ENCODE measurements at regions not wholly inside any gene's neighbourhood (a gene's known extent, or its start where the extent isn't known, plus 50 kb on each side); places are given as distances from the start of the nearest gene placed in this dataset.

- DNase-seq = no peak
Measured at GRCh38 chr5:167167191-167167795, 1124.2 kb upstream of the WWC1 start.

GRCh38 chr5:167168971-167169370, 1122.5 kb upstream of the WWC1 start:
- DNase-seq = no peak

- no peak for DNase-seq
Measured at GRCh38 chr5:167171056-167171455, 1120.4 kb upstream of the WWC1 start.

GRCh38 chr5:167177736-167178135, 1113.7 kb upstream of the WWC1 start:
- no peak for DNase-seq

- DNase-seq = no peak
Measured at GRCh38 chr5:167180906-167181305, 1110.5 kb upstream of the WWC1 start.

- DNase-seq = no peak
Measured at GRCh38 chr5:167205881-167206280, 1085.6 kb upstream of the WWC1 start.

- peak; percentile 88 for DNase-seq
Measured at GRCh38 chr5:167207081-167207480, 1084.4 kb upstream of the WWC1 start.

GRCh38 chr5:167208911-167209310, 1082.5 kb upstream of the WWC1 start:
- DNase-seq = no peak

GRCh38 chr5:167217097-167217743, 1074.2 kb upstream of the WWC1 start:
- peak; percentile 8 for DNase-seq

GRCh38 chr5:167219298-167219697, 1072.1 kb upstream of the WWC1 start:
- DNase-seq = no peak

GRCh38 chr5:167226386-167226785, 1065.1 kb upstream of the WWC1 start:
- DNase-seq = no peak

- no peak for DNase-seq
Measured at GRCh38 chr5:167228134-167228533, 1063.3 kb upstream of the WWC1 start.

GRCh38 chr5:167229751-167230150, 1061.7 kb upstream of the WWC1 start:
- no peak for DNase-seq

- DNase-seq = no peak
Measured at GRCh38 chr5:167230414-167230813, 1061.0 kb upstream of the WWC1 start.

GRCh38 chr5:167232675-167233311, 1058.7 kb upstream of the WWC1 start:
- no peak for DNase-seq

GRCh38 chr5:167233507-167234220, 1057.8 kb upstream of the WWC1 start:
- no peak for DNase-seq

GRCh38 chr5:167241436-167242067, 1049.9 kb upstream of the WWC1 start:
- no peak for DNase-seq

- DNase-seq = peak; percentile 32
Measured at GRCh38 chr5:167242701-167243100, 1048.7 kb upstream of the WWC1 start.

GRCh38 chr5:167243463-167243862, 1048.0 kb upstream of the WWC1 start:
- no peak for DNase-seq

GRCh38 chr5:167244583-167244982, 1046.9 kb upstream of the WWC1 start:
- peak; percentile 22 for DNase-seq

GRCh38 chr5:167245868-167246267, 1045.6 kb upstream of the WWC1 start:
- DNase-seq = no peak

- DNase-seq = no peak
Measured at GRCh38 chr5:167247816-167248215, 1043.6 kb upstream of the WWC1 start.

GRCh38 chr5:167248257-167248656, 1043.2 kb upstream of the WWC1 start:
- DNase-seq = no peak
